K562 (cell line): ENCODE measurements at regions not wholly inside any gene's neighbourhood (a gene's known extent, or its start where the extent isn't known, plus 50 kb on each side); places are given as distances from the start of the nearest gene placed in this dataset.

Experiments used
- ATAC-seq: fragments of 200-7000 bp; cut with Tn5 transposase; 3 replicates; pipeline ENCODE4 v1.9.1; 2020; ENCODE audit warnings: moderate library complexity
- BruUV-seq: library from RNA; stranded (reverse); fragments of 400-500 nt; replicated peaks from 2 replicates; lab custom pipeline; 2021; lab: Mats Ljungman, UMichigan
- CTCF ChIA-PET: fragments of 300-600 bp; formaldehyde crosslinking; extraction: SDS; loops from one replicate; lab custom pipeline; 2021; ENCODE audit warnings: low intra/inter-chr PET ratio; lab: Yijun Ruan, JAX
- POLR2A ChIA-PET: fragments of 300-600, 350-650 bp; sonication (Branson Sonifier 250); formaldehyde crosslinking; extraction: SDS; loops from one replicate; lab custom pipeline; 2021; ENCODE audit warnings: antibody characterized with exemption, inconsistent platforms; lab: Yijun Ruan, JAX
- DNase-seq, 4 experiments: peaks; one replicate each; pipeline versions ENCODE4 v3.0.0 to v3.0.0-alpha.2; 2011 to 2018; ENCODE audit warnings: low spot score in 3 of 4, mixed read lengths in 3 of 4; ENCODE audit errors: extremely low read depth in 1 of 4
- FAIRE-seq: peaks from 2 replicates; lab custom pipeline; 2011; peaks lifted over from hg19 to GRCh38; lab: Jason Lieb, UNC
- H2AFZ ChIP-seq: 2 replicates; pipeline ENCODE4 v1.6.0; 2011; ENCODE audit warnings: low read depth, low read length, control low read depth, inconsistent platforms
- H3K27ac ChIP-seq: fragments of 200-600 bp; 3 replicates; pipeline ENCODE4 v1.8.0; 2011; ENCODE audit warnings: low read depth, mild to moderate bottlenecking, control low read depth, inconsistent platforms, low read length, moderate library complexity, mixed read lengths; ENCODE audit errors: extremely low read depth
- H3K27me3 ChIP-seq, 2 experiments: fragments of 300-600 bp in 1 of 2; 2 replicates in 1 of 2; 3 replicates in 1 of 2; pipeline versions ENCODE4 v1.6.0 to v1.8.0; 2011; ENCODE audit warnings: inconsistent platforms in 2 of 2, low read length in 2 of 2, mild to moderate bottlenecking in 1 of 2, mixed read lengths in 1 of 2, moderate library complexity in 1 of 2; ENCODE audit not compliant: control insufficient read depth in 2 of 2, insufficient read depth in 2 of 2
- H3K36me3 ChIP-seq: fragments of 300-600 bp; 3 replicates; pipeline ENCODE4 v1.8.0; 2011; ENCODE audit warnings: mild to moderate bottlenecking, low read length, inconsistent platforms; ENCODE audit not compliant: control insufficient read depth, insufficient read depth
- H3K4me1 ChIP-seq, 2 experiments: fragments of 200-600 bp in 1 of 2; replicated peaks in 1 of 2; 2 replicates in 1 of 2; 3 replicates in 1 of 2; pipeline versions ENCODE4 v1.5.1 to v1.8.0; 2011; ENCODE audit warnings: inconsistent platforms in 2 of 2, low read length in 2 of 2, mild to moderate bottlenecking in 1 of 2, mixed read lengths in 1 of 2, moderate library complexity in 1 of 2; ENCODE audit not compliant: control insufficient read depth in 2 of 2, insufficient read depth in 2 of 2
- H3K4me2 ChIP-seq: 2 replicates; pipeline ENCODE4 v1.6.1; 2011; ENCODE audit warnings: low read length, control low read depth, inconsistent platforms, mixed read lengths; ENCODE audit not compliant: insufficient read depth
- H3K4me3 ChIP-seq: fragments of 200-600 bp; sonication (generic), shearing (Covaris generic); 2 replicates; pipeline ENCODE4 v1.5.1; 2016; ENCODE audit warnings: control low read depth, inconsistent platforms
- H3K79me2 ChIP-seq: fragments of 200-600 bp; 3 replicates; pipeline ENCODE4 v1.8.0; 2011; ENCODE audit warnings: low read length, inconsistent platforms; ENCODE audit not compliant: control insufficient read depth, insufficient read depth
- H3K9ac ChIP-seq, 2 experiments: 2 replicates each; pipeline versions ENCODE4 v1.6.0 to v1.6.1; 2011; ENCODE audit warnings: low read depth in 2 of 2, low read length in 2 of 2, control low read depth in 1 of 2, inconsistent platforms in 1 of 2, mild to moderate bottlenecking in 1 of 2, mixed read lengths in 1 of 2; ENCODE audit not compliant: insufficient read depth in 1 of 2
- H3K9me1 ChIP-seq: one replicate; pipeline ENCODE4 v1.6.0; 2011; ENCODE audit warnings: inconsistent platforms, mild to moderate bottlenecking, low read length, moderate library complexity; ENCODE audit not compliant: control insufficient read depth, insufficient read depth
- H3K9me3 ChIP-seq: replicated peaks from 2 replicates; pipeline ENCODE4 v1.5.1; 2011; ENCODE audit warnings: low read depth, low read length, inconsistent platforms; ENCODE audit not compliant: control insufficient read depth, insufficient read depth
- H4K20me1 ChIP-seq: replicated peaks from 2 replicates; pipeline ENCODE4 v1.6.1; 2011; ENCODE audit warnings: low read length, inconsistent platforms, mixed read lengths; ENCODE audit not compliant: control insufficient read depth, insufficient read depth
- BACH1 ChIP-seq: fragments of 200-800 bp; sonication (Bioruptor generic); IDR thresholded peaks from 2 replicates; pipeline ENCODE4 v1.6.1; 2016; ENCODE audit warnings: missing genetic modification characterization, missing compliant biosample characterization
- CTCF ChIP-seq, 3 experiments: IDR thresholded peaks in 2 of 3; conservative IDR thresholded peaks in 1 of 3; 2 replicates each; pipeline ENCODE4 v1.5.1; 2011 to 2012; ENCODE audit warnings: low read length in 3 of 3, mild to moderate bottlenecking in 3 of 3, control low read depth in 2 of 3, improper control_type of control experiment in 1 of 3, inconsistent platforms in 1 of 3, low read depth in 1 of 3, mixed read lengths in 1 of 3, moderate library complexity in 1 of 3; ENCODE audit not compliant: insufficient read depth in 2 of 3
- ELF1 ChIP-seq: fragments of 200-800 bp; sonication (Bioruptor generic); IDR thresholded peaks from 2 replicates; pipeline ENCODE4 v1.6.1; 2016; ENCODE audit warnings: missing genetic modification characterization, missing compliant biosample characterization
- ETV6 ChIP-seq, 3 experiments: fragments of 150-350 bp in 1 of 3; sonication (generic) in 1 of 3; formaldehyde crosslinking in 1 of 3; IDR thresholded peaks; 2 replicates each; pipeline versions ENCODE4 v1.6.1 to v1.8.0; 2014 to 2022; ENCODE audit warnings: borderline replicate concordance in 2 of 3, low read depth in 2 of 3, antibody characterized with exemption in 1 of 3, low read length in 1 of 3, mild to moderate bottlenecking in 1 of 3, missing genetic modification reagents in 1 of 3
- FOXJ2 ChIP-seq: fragments of 200-800 bp; sonication (Bioruptor generic); IDR thresholded peaks from 2 replicates; pipeline ENCODE4 v1.6.1; 2016; ENCODE audit warnings: missing genetic modification characterization, missing compliant biosample characterization
- FOXK2 ChIP-seq, 2 experiments: fragments of 450-650 bp; IDR thresholded peaks in 1 of 2; conservative IDR thresholded peaks in 1 of 2; 2 replicates each; pipeline ENCODE4 v1.6.1; 2016; ENCODE audit warnings: low read depth in 2 of 2, mild to moderate bottlenecking in 1 of 2
- HNRNPUL1 ChIP-seq: fragments of 200-400 bp; formaldehyde crosslinking; IDR thresholded peaks from 2 replicates; pipeline ENCODE4 v1.6.1; 2017; ENCODE audit warnings: low read length
- LCOR ChIP-seq: sonication (generic); formaldehyde crosslinking; IDR thresholded peaks from 2 replicates; pipeline ENCODE4 v1.8.0; 2022; ENCODE audit warnings: mild to moderate bottlenecking, missing genetic modification reagents
- MED1 ChIP-seq: sonication (generic); formaldehyde crosslinking; IDR thresholded peaks from 2 replicates; pipeline ENCODE4 v1.8.1; 2023; ENCODE audit warnings: missing genetic modification reagents, borderline replicate concordance
- MEIS2 ChIP-seq: fragments of 450-650 bp; IDR thresholded peaks from 2 replicates; pipeline ENCODE4 v1.6.1; 2014; ENCODE audit warnings: mild to moderate bottlenecking; ENCODE audit not compliant: partially characterized antibody
- NCOR1 ChIP-seq: fragments of 450-650 bp; IDR thresholded peaks from 2 replicates; pipeline ENCODE4 v1.6.1; 2016; ENCODE audit warnings: mild to moderate bottlenecking, moderate library complexity
- POLR2A ChIP-seq: fragments of 450-650 bp; conservative IDR thresholded peaks from 2 replicates; pipeline ENCODE4 v1.6.1; 2016
- POLR2B ChIP-seq: fragments of 450-650 bp; IDR thresholded peaks from 2 replicates; pipeline ENCODE4 v1.6.1; 2018; ENCODE audit warnings: low read depth; ENCODE audit not compliant: partially characterized antibody
- SAP30 ChIP-seq: fragments of 200-600 bp; sonication (generic); IDR thresholded peaks from 2 replicates; pipeline ENCODE4 v1.6.1; 2012; ENCODE audit warnings: borderline replicate concordance, low read depth, mild to moderate bottlenecking, moderate library complexity, low read length, control low read depth, inconsistent platforms; ENCODE audit not compliant: insufficient read depth, poor library complexity, severe bottlenecking
- SMARCE1 ChIP-seq: fragments of 450-650 bp; IDR thresholded peaks from 2 replicates; pipeline ENCODE4 v1.7.1; 2016; ENCODE audit warnings: mild to moderate bottlenecking
- TRIM25 ChIP-seq: fragments of 450-650 bp; IDR thresholded peaks from 2 replicates; pipeline ENCODE4 v1.7.0; 2016; ENCODE audit warnings: borderline replicate concordance
- ZNF133 ChIP-seq: fragments of 250-450 bp; sonication (Bioruptor Pico); IDR thresholded peaks from 2 replicates; pipeline ENCODE4 v1.4.0; 2020; ENCODE audit warnings: mild to moderate bottlenecking
- ZNF282 ChIP-seq: sonication (generic); formaldehyde crosslinking; IDR thresholded peaks from 2 replicates; pipeline ENCODE4 v1.8.1; 2023; ENCODE audit warnings: missing genetic modification reagents
- WGBS: fragments of 100-300 bp; shearing (Covaris generic); methylation state at CpG from one replicate; pipeline ENCODE4 v1.1.6; 2016; ENCODE audit warnings: low coverage, mixed read lengths; ENCODE audit not compliant: insufficient coverage; ENCODE audit errors: missing lambda C conversion rate; 5-methylcytosine and 5-hydroxymethylcytosine counted together
- in situ Hi-C: fragments of 300-500 bp; cut with MboI; formaldehyde crosslinking; loops from 4 replicates; pipeline ENCODE4 v1.15.0; 2018; ENCODE audit warnings: inconsistent platforms, mixed read lengths
- intact Hi-C: fragments of 100-400 bp; cut with micrococcal nuclease; formaldehyde crosslinking; loops from 2 replicates; pipeline ENCODE4 v1.14.2; 2022

- no peak for TF ChIP-seq BACH1 (tag)
These were observed 105.4 kb downstream of the DMRT2 start (continued) for GRCh38 chr9:1155602-1156001.

GRCh38 chr9:1156794-1157550, 106.8 kb downstream of the DMRT2 start:
- no peaks in the 10 kb centered on the region for H3K27me3 ChIP-seq
- no peaks in the 10 kb centered on the region for H4K20me1 ChIP-seq
- H3K4me2 ChIP-seq, result no peak overlapping the region
- no peak overlapping the region for H3K4me3 ChIP-seq
- intact Hi-C loops, result no loop called here
- POLR2A ChIA-PET, result no interaction called here
- FAIRE-seq (no peak), ATAC-seq (no peak), DNase-seq (no peak)
- H3K9ac ChIP-seq, result no peak overlapping the region
- H3K79me2 ChIP-seq, result no peaks in the 10 kb centered on the region
- H2AFZ ChIP-seq, result no peak overlapping the region
- CTCF ChIA-PET, result no interaction called here
- no peaks in the 10 kb centered on the region for H3K9me1 ChIP-seq
- in situ Hi-C loops, result no loop called here
- H3K27ac ChIP-seq, result no peak overlapping the region
- H3K4me1 ChIP-seq, result no peaks in the 10 kb centered on the region
- BruUV-seq, result no TSS peak
- 0% methylated on average over 4 of the region's 4 CpGs for WGBS
- no peaks in the 10 kb centered on the region for H3K36me3 ChIP-seq
- H3K9me3 ChIP-seq, result no peaks in the 10 kb centered on the region; the same call in 1 of the 2 replicates
- TF ChIP-seq POLR2B, result no peak
- TF ChIP-seq ZNF133 (CRISPR knock-in tag), result no peak
- no peak for TF ChIP-seq NCOR1
- no peak for TF ChIP-seq HNRNPUL1
- no peak for TF ChIP-seq FOXK2 (conservative IDR thresholded peaks at IDR 0.05 in 1 of 2, IDR thresholded peaks at IDR 0.05 in 1 of 2; ENCODE audit: low read depth in 2 of 2)
- no peak for TF ChIP-seq POLR2A
- no peak for TF ChIP-seq LCOR (CRISPR knock-in tag)
- TF ChIP-seq ZNF282 (CRISPR knock-in tag), result no peak
- no peak for TF ChIP-seq MED1
- no peak for TF ChIP-seq SAP30
- no peak for TF ChIP-seq ETV6 (IDR thresholded peaks at IDR 0.05; ENCODE audit: borderline replicate concordance in 1 of 2, low read depth in 2 of 2, low read length in 1 of 2)
- TF ChIP-seq ETV6 (CRISPR knock-in tag; IDR thresholded peaks at IDR 0.05; ENCODE audit: borderline replicate concordance), result no peak
- TF ChIP-seq MEIS2, result no peak
- no peak for TF ChIP-seq CTCF (IDR thresholded peaks at IDR 0.05 in 2 of 3, conservative IDR thresholded peaks at IDR 0.05 in 1 of 3; ENCODE audit: insufficient read depth in 2 of 3, low read depth in 1 of 3, low read length in 3 of 3)
- TF ChIP-seq FOXJ2 (tag), result no peak
- no peak for TF ChIP-seq ELF1 (tag)
- no peak for TF ChIP-seq TRIM25
- TF ChIP-seq SMARCE1, result no peak
